NCI-H2081 (cell line): ENCODE measurements at regions not wholly inside any gene's neighbourhood (a gene's known extent, or its start where the extent isn't known, plus 50 kb on each side); places are given as distances from the start of the nearest gene placed in this dataset.
A peak's percentile ranks its signal among the peaks of the same experiment; 100 is the strongest.

ENCODE experiments used
- DNase-seq, 2 experiments: peaks; one replicate each; lab custom pipeline; 2025; lab: John Stamatoyannopoulos, UW

GRCh38 chrX:124524852-124525251 is 178.5 kb downstream of the SH2D1A start:
- DNase-seq, result no peak

GRCh38 chrX:124529786-124530185 is 183.4 kb downstream of the SH2D1A start:
- no peak for DNase-seq

DNA sequence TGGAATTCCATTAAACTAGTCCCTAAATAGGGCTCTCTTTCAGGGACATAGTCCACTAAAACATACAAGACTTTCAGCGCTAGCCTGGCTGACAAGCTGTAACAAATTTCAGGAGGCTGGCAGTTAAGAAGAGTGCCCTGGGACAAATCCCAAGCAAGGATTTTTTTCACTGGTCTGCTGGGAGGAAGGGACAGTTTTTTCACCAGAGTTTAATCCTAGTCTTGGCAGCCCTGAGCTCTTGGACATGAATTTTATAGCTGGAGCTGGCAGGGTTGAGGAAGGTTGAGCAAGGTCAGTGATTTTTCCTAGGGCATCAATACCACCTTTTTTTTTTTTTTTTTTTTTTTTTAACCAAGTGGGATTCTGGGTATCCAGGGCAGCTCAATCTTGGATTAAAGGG is 184.4 kb downstream of the SH2D1A start:
- DNase-seq, result no peak

GRCh38 chrX:124534536-124534935 is 188.2 kb downstream of the SH2D1A start:
- DNase-seq, result no peak

DNA sequence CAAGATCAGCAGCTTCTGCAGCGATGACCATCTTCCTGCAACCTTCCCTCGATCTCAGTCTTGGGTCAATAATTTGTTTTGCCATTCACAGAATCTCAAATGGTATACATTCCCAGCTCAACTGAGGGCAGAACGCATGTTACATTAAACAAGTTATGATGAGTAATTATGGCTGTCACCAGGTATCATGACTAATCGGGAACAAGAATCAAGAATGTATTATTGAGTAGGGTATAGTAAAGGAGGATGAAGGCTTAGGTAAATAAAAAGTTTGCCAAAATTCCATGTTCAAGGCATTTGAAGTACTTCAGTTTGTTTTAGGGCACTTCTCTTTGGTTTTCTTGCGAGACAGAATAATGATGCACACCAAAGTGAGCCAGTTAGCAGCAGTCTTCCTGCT is 194.1 kb downstream of the SH2D1A start:
- DNase-seq, result no peak

GRCh38 chrX:124548571-124548970 is 202.2 kb downstream of the SH2D1A start:
- DNase-seq, result peak; percentile 10 to 66

DNA sequence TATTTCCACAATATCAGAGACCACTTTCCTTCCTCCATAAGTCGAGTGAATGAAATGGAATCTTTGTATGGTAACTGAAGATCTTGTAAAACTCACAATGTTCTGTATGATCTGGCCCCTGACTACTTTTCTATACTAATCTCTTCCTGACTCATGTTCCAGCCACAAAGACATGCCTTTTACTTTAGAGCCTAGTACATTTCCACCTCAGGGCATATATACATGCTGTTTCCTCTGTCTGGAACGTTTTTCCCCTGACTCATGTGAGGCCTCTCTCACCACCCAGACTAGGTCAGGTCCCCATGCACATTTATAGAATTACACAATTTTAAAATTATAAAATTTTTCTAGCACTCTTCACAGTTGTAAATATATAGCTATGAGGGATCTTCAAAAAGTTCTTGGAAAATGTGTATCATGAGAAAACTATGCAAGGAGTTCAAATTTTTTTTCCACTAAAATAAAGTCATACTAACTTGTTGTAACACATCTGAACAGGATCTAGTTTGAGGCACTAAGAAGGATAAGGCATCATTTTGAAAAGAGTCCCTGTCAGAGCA is 208.8 kb downstream of the SH2D1A start:
- DNase-seq, result no peak

GRCh38 chrX:124557976-124558375 is 211.6 kb downstream of the SH2D1A start:
- DNase-seq, result no peak

DNA sequence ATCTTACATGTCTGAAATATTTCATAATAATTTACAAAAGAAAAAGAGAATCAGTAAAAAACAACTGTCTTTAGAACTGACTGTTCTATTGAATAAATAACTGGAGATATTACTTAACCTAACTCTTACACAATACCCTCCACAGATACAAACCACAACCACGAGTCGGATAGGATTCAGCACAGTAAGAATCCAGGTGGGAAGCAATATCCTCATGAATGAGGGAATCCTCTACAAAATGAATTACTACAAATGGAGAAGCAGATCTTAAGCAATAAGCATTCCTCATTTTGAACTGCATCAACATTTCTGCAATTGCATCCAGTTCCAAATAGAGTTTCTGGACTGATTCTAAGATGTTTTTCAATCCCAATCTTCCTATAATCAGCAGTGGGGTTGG is 227.1 kb downstream of the SH2D1A start:
- DNase-seq, result no peak

DNA sequence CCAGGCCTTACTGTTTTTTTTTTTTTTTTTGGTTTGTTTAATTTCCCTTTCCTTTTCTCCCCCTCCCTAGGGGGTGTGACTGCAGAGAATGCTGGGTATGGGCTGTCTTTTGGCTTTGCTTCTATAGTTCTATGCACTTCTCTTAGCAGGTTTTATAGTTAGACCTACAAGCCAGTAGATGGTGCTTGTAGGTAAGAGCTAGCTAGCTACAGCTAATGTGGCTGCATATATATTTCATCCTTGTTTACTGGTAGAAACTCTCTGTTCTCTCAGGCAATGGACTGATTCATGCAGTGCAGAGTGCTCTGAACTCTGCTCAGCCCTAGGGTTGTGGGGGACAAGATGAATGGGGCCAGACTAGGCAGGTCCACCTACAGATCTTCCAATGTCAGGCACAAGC is 246.4 kb downstream of the SH2D1A start:
- DNase-seq, result peak in 1 of 2 experiments; percentile 25

DNA sequence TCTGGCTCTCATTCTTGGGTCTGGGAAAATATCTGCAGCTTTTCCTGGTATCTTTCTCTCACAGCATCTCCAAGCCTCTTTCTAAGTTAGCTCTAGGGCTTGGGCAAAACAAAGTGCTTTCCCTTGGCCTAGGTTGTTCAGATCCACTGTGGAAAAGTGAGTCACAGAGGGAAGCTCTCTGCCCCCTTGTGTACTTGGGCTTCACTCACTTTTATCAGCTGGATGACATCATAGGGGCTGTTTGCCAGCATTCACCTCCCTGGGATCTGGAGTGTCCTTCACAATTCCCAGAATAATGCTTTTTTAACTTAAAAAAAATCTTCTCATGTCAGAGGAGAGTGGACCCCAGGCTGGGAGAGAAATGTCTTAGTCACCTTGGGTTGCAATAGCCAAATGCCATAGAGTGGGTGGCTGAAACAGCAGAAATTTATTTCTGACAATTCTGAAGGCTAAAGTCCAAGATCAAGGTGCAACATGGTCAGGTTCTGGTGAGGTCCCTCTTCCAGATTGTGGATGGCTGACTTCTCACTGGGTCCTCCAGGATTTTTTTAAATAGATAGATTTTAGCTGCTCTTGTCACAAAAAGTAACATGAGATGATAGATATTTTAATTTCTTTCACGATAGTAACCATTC is 247.8 kb downstream of the SH2D1A start:
- peak in 1 of 2 experiments; percentile 64 for DNase-seq

GRCh38 chrX:124605511-124605910 is 259.1 kb downstream of the SH2D1A start:
- no peak for DNase-seq

DNA sequence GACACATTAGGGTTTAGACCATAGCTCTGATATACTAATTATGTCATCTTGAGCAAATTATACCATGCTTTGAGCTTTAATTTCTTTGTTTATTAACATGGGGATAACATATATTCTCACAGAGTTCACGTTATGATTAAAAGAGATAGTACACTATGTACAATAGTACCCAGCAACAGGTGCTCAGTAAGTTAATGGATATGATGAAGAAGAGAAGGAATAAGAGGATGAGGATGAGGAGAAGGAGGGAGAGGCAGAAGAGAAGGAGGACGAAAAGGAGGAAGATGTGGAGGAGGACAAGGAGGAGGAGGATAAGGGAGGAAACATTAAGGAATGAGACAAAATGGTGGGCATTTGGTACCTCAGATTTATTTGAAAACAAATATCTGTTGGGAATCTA is 260.4 kb downstream of the SH2D1A start:
- no peak for DNase-seq

- DNase-seq, result no peak
Observed at GRCh38 chrX:124619710-124620109, 273.3 kb downstream of the SH2D1A start.

GRCh38 chrX:124634363-124634762 is 288.0 kb downstream of the SH2D1A start:
- no peak for DNase-seq

DNA sequence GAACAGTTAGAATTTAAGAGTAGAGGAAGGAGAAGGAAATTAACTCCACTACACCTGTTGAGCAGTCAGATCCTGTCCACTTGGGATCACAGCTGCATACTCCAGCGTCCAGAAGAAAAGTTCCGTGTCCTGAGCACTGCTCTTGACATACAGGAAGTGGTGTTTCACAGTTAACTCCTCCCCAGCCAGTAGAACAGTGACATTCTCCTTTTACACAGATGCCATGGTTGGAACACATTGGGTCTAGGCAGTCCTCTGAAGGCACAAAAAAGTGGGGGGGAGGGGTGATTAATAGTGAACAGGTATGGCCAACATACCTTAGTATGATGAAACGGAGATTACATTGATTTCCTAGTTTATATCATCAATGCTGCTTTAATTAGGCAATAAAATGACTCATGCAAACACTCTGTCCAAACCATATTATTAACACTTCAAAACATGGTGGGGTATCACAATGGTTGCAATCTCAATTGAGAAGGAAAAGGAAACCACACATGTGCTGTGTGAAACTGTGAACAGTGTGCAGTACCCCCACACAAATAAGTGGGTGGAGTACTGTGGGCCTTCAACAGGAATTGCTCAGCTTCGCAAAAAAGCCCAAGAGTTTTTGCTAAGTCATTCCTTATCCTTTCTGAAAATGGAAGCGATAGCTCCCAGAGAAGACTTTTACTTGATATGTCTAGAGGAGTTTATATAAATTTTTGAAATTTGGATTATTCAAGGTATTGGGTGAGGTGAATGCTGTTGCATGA is 295.6 kb downstream of the SH2D1A start:
- DNase-seq, result peak in 1 of 2 experiments; percentile 13

GRCh38 chrX:124646403-124646802 is 300.0 kb downstream of the SH2D1A start:
- peak in 1 of 2 experiments; percentile 28 for DNase-seq

- peak; percentile 56 to 89 for DNase-seq
Observed at GRCh38 chrX:124651031-124651430, 304.7 kb downstream of the SH2D1A start.

DNA sequence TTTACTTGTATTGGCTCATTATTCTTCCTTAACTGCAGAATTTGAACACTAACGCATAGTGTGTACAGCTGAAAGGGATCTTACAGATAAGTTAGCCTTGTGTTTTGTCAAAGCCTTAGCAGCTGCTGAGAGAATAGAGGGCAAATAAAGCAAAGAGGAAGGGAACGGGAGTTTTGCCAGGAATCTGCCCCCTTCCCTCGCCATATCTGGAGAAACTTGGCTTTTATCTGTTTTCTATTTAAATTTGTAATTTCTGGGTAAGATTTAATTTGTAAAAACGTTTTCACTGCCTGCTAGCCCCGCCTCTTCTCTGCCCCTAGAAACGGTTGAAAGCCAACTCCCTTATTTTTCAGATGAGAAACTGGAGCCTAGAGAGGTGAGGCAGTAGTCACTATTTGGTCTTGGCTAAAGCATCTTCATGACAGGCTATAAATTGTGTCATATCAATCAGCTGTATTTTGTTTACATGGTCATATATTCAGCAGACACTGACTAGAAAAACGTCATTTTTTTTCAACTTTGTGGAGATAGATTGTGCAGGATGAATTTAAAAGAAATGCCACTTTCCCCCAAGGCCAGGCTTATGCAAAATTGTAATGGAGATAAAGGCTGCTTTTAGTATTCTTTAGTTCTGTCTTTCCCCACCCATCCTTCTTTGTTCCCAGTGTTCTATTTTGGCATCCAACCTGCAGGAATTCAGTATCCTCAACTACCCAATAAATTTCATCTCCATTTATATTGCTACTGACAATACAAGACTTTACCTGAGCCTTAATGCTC is 319.4 kb downstream of the SH2D1A start:
- peak; percentile 65 to 85 for DNase-seq

GRCh38 chrX:124679199-124679598 is 332.8 kb downstream of the SH2D1A start:
- DNase-seq, result no peak

GRCh38 chrX:124680287-124680686 is 333.9 kb downstream of the SH2D1A start:
- DNase-seq, result no peak

DNA sequence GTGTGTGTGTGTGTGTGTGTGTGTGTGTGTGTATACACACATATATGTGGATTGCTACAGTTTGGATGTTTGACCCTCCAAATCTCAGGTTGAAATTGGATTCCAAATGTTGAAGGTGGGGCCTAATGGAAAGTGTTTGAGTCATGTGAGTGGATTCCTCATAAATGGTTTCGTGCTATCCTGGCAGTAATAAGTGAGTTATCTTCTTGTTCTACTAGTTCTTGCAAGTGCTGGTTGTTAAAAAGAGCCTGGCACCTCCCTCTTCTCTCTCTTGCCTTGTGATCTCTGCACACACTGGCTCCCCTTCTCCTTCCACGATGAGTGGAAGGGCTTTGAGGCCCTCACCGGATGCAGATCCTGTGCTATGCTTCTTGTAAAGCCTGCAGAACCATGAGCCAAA is 344.1 kb downstream of the SH2D1A start:
- DNase-seq, result no peak

DNA sequence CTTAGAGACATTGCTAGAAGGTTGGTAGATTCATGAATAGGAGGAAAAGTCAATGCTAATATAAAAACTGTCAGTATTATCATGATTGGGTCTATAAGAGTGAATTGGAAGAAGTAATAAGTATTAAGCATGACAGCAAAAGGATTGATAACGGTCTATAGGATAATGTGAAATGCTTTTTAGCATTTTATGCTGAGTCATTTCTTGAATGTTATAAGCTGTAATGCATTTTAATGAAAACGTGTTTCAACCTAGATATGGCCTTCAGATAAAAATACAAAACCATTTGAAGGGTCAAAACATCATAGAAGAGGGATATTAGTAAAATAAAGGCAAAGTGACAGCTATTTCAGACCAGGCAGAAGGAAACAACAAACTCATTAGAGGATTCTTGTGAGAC is 353.5 kb downstream of the SH2D1A start:
- DNase-seq, result no peak
